H1 (cell line): ENCODE measurements at regions not wholly inside any gene's neighbourhood (a gene's known extent, or its start where the extent isn't known, plus 50 kb on each side); places are given as distances from the start of the nearest gene placed in this dataset.

Source experiments
- CTCF ChIA-PET: fragments of 300-600 bp; sonication (Branson Sonifier 250); formaldehyde crosslinking; loops from one replicate; lab custom pipeline; 2021; ENCODE audit not compliant: partially characterized antibody; lab: Charles Lee
- POLR2A ChIA-PET: fragments of 300-600 bp; sonication (Branson Sonifier 250); formaldehyde crosslinking; loops from one replicate; lab custom pipeline; 2021; ENCODE audit warnings: inconsistent platforms; ENCODE audit not compliant: partially characterized antibody; lab: Charles Lee
- DNase-seq, 2 experiments: peaks; one replicate each; pipeline versions ENCODE4 v3.0.0 to v3.0.0-alpha.2; 2010 to 2022; ENCODE audit warnings: low spot score in 2 of 2, low read depth in 1 of 2, mixed read lengths in 1 of 2
- FAIRE-seq: peaks from 2 replicates; lab custom pipeline; 2011; peaks lifted over from hg19 to GRCh38; lab: Jason Lieb, UNC
- H2AFZ ChIP-seq: 2 replicates; pipeline ENCODE4 v1.8.1; 2012; ENCODE audit warnings: low read length, inconsistent platforms
- H2AK5ac ChIP-seq: 2 replicates; pipeline ENCODE4 v1.6.1; 2013; ENCODE audit warnings: low read depth, low read length
- H2BK120ac ChIP-seq: replicated peaks from 2 replicates; pipeline ENCODE3; 2013; ENCODE audit warnings: low read depth, low read length, inconsistent platforms
- H2BK12ac ChIP-seq: 2 replicates; pipeline ENCODE4 v1.6.1; 2013; ENCODE audit warnings: low read depth, low read length
- H2BK15ac ChIP-seq: 2 replicates; pipeline ENCODE4 v1.6.1; 2013; ENCODE audit warnings: low read length
- H2BK20ac ChIP-seq: 2 replicates; pipeline ENCODE4 v1.6.1; 2013; ENCODE audit warnings: low read length
- H2BK5ac ChIP-seq: 2 replicates; pipeline ENCODE4 v1.6.1; 2013; ENCODE audit warnings: low read depth, low read length
- H3K14ac ChIP-seq: 2 replicates; pipeline ENCODE4 v1.6.1; 2013; ENCODE audit warnings: inconsistent platforms; ENCODE audit not compliant: insufficient read length
- H3K18ac ChIP-seq: 2 replicates; pipeline ENCODE4 v1.6.1; 2013; ENCODE audit warnings: low read length; ENCODE audit errors: extremely low read depth
- H3K23ac ChIP-seq: 2 replicates; pipeline ENCODE4 v1.6.1; 2013; ENCODE audit warnings: inconsistent platforms; ENCODE audit not compliant: insufficient read length
- H3K23me2 ChIP-seq: 2 replicates; pipeline ENCODE4 v1.6.1; 2013; ENCODE audit warnings: low read depth, low read length
- H3K27ac ChIP-seq: 2 replicates; pipeline ENCODE4 v1.6.1; 2011; ENCODE audit warnings: low read depth, low read length, inconsistent platforms
- H3K27me3 ChIP-seq, 4 experiments: replicated peaks in 1 of 4; 1 replicate in 1 of 4; 2 replicates in 3 of 4; pipeline versions ENCODE4 v1.6.1 to v1.8.1; 2011 to 2013; ENCODE audit warnings: low read length in 3 of 4, mild to moderate bottlenecking in 3 of 4, inconsistent platforms in 2 of 4, mixed read lengths in 2 of 4, moderate library complexity in 1 of 4; ENCODE audit not compliant: control insufficient read depth in 3 of 4, insufficient read depth in 3 of 4; ENCODE audit errors: extremely low read depth in 1 of 4
- H3K36me3 ChIP-seq, 4 experiments: 2 replicates each; pipeline versions ENCODE4 v1.6.1 to v1.8.1; 2011 to 2013; ENCODE audit warnings: mild to moderate bottlenecking in 4 of 4, low read length in 3 of 4, moderate library complexity in 2 of 4, control low read depth in 1 of 4, inconsistent platforms in 1 of 4; ENCODE audit not compliant: insufficient read depth in 4 of 4, control insufficient read depth in 2 of 4
- H3K4ac ChIP-seq: replicated peaks from 2 replicates; pipeline ENCODE3; 2013; ENCODE audit warnings: low read length, low read depth, mixed read lengths, inconsistent platforms; ENCODE audit not compliant: insufficient read length
- H3K4me1 ChIP-seq, 4 experiments: replicated peaks in 1 of 4; 1 replicate in 1 of 4; 2 replicates in 3 of 4; pipeline versions ENCODE4 v1.6.1 to v1.8.1; 2011 to 2013; ENCODE audit warnings: low read length in 3 of 4, inconsistent platforms in 2 of 4, mixed read lengths in 1 of 4; ENCODE audit not compliant: insufficient read depth in 4 of 4, control insufficient read depth in 3 of 4
- H3K4me2 ChIP-seq, 2 experiments: 2 replicates each; pipeline versions ENCODE4 v1.6.1 to v1.8.1; 2011 to 2013; ENCODE audit warnings: low read depth in 2 of 2, low read length in 2 of 2, control low read depth in 1 of 2, inconsistent platforms in 1 of 2, mild to moderate bottlenecking in 1 of 2; ENCODE audit not compliant: insufficient read depth in 1 of 2
- H3K4me3 ChIP-seq, 4 experiments: fragments of 200-600, 300-600 bp in 1 of 4; sonication (generic), shearing (Covaris generic), sonication (Bioruptor Twin) in 1 of 4; 2 replicates each; pipeline versions ENCODE4 v1.5.1 to v1.8.1; 2011 to 2016; ENCODE audit warnings: low read length in 4 of 4, low read depth in 3 of 4, control low read depth in 2 of 4, inconsistent platforms in 2 of 4, mild to moderate bottlenecking in 2 of 4, mixed read lengths in 1 of 4, moderate library complexity in 1 of 4; ENCODE audit not compliant: insufficient read depth in 2 of 4; ENCODE audit errors: extremely low read depth in 1 of 4
- H3K56ac ChIP-seq: replicated peaks from 2 replicates; pipeline ENCODE3; 2013; ENCODE audit warnings: low read depth, mild to moderate bottlenecking, mixed read lengths, low read length, inconsistent platforms; ENCODE audit not compliant: insufficient read length
- H3K79me1 ChIP-seq: 2 replicates; pipeline ENCODE4 v1.6.1; 2013; ENCODE audit warnings: low read depth, low read length, control low read depth
- H3K79me2 ChIP-seq, 2 experiments: 2 replicates each; pipeline versions ENCODE4 v1.6.1 to v1.8.1; 2012 to 2013; ENCODE audit warnings: low read length in 2 of 2, mild to moderate bottlenecking in 2 of 2, inconsistent platforms in 1 of 2; ENCODE audit not compliant: insufficient read depth in 2 of 2, control insufficient read depth in 1 of 2
- H3K9ac ChIP-seq, 4 experiments: replicated peaks in 1 of 4; 1 replicate in 1 of 4; 2 replicates in 3 of 4; pipeline versions ENCODE4 v1.6.1 to v1.8.1; 2011 to 2013; ENCODE audit warnings: low read depth in 3 of 4, low read length in 3 of 4, control low read depth in 2 of 4, mild to moderate bottlenecking in 2 of 4, moderate library complexity in 2 of 4, inconsistent platforms in 1 of 4; ENCODE audit errors: extremely low read depth in 1 of 4
- H3K9me3 ChIP-seq, 2 experiments: 2 replicates each; pipeline versions ENCODE4 v1.6.1 to v1.8.1; 2012 to 2013; ENCODE audit warnings: mild to moderate bottlenecking in 2 of 2, moderate library complexity in 2 of 2, control low read depth in 1 of 2, inconsistent platforms in 1 of 2, low read depth in 1 of 2, low read length in 1 of 2, mixed read lengths in 1 of 2; ENCODE audit not compliant: insufficient read depth in 2 of 2
- H4K20me1 ChIP-seq, 2 experiments: replicated peaks in 1 of 2; 2 replicates each; pipeline versions ENCODE3 to v1.8.1; 2011 to 2013; ENCODE audit warnings: inconsistent platforms in 2 of 2, low read length in 2 of 2, mild to moderate bottlenecking in 1 of 2; ENCODE audit not compliant: insufficient read depth in 2 of 2, control insufficient read depth in 1 of 2
- H4K5ac ChIP-seq: 2 replicates; pipeline ENCODE4 v1.6.1; 2013; ENCODE audit warnings: low read length, low read depth, mixed read lengths, inconsistent platforms; ENCODE audit not compliant: insufficient read length
- H4K8ac ChIP-seq: 2 replicates; pipeline ENCODE4 v1.8.0; 2013; ENCODE audit warnings: mild to moderate bottlenecking, moderate library complexity, low read length, inconsistent platforms; ENCODE audit not compliant: insufficient read depth; ENCODE audit errors: extremely low read depth
- H4K91ac ChIP-seq: replicated peaks from 2 replicates; pipeline ENCODE3; 2013; ENCODE audit warnings: low read length, mixed read lengths, inconsistent platforms; ENCODE audit not compliant: insufficient read length
- JUN ChIP-seq: IDR thresholded peaks from 2 replicates; pipeline ENCODE4 v1.6.1; 2011; ENCODE audit warnings: low read depth, mild to moderate bottlenecking, improper control_type of control experiment, low read length
- RAD21 ChIP-seq, 2 experiments: IDR thresholded peaks in 1 of 2; conservative IDR thresholded peaks in 1 of 2; 2 replicates each; pipeline ENCODE4 v1.6.1; 2011; ENCODE audit warnings: low read depth in 2 of 2, low read length in 2 of 2, improper control_type of control experiment in 1 of 2, inconsistent platforms in 1 of 2, mild to moderate bottlenecking in 1 of 2, moderate library complexity in 1 of 2
- WGBS, 2 experiments: shearing (Covaris generic) in 1 of 2; methylation state at CpG; one replicate each; pipeline versions ENCODE4 v1.1.6 to v1.1.7; 2013 to 2015; ENCODE audit warnings: low lambda C conversion rate in 2 of 2, mixed read lengths in 2 of 2, inconsistent platforms in 1 of 2, low coverage in 1 of 2, missing lambda C conversion rate in 1 of 2; ENCODE audit not compliant: insufficient replicate concordance in 2 of 2, insufficient coverage in 1 of 2, insufficient read length in 1 of 2; ENCODE audit errors: extremely low coverage in 1 of 2, missing lambda C conversion rate in 1 of 2; 5-methylcytosine and 5-hydroxymethylcytosine counted together
- TF ChIP-seq, protein P1 (sequence below), 3 experiments: IDR thresholded peaks; 1 replicate in 2 of 3; 2 replicates in 1 of 3; pipeline versions ENCODE4 v1.5.1 to v1.6.1; 2011; ENCODE audit warnings: low read length in 3 of 3, mild to moderate bottlenecking in 3 of 3, inconsistent platforms in 2 of 3, low read depth in 1 of 3, moderate library complexity in 1 of 3; ENCODE audit not compliant: insufficient read depth in 1 of 3; ENCODE audit errors: control extremely low read depth in 1 of 3

DNA sequence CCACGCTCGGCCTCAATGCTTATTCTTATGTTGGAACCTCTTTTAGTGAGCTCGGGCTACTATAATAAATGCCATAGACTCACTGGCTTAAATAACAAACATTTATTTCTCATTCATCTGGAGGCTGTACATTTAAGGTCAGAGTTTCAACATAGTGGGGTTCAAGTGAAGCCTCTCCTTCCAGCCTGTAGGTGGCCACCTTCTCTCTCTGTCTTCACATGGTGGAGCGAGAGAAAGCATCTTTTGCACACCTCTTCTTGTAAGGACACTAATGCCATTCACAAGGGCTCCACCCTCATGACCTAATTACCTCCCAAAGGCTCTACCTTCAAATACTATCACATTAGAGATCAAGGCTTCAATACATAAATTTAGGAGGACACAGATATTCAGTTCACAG is 520.3 kb upstream of the EPHA6 start:
- no peak overlapping the region for H3K23ac ChIP-seq
- H2BK5ac ChIP-seq: no peak overlapping the region
- no peak overlapping the region for H2BK12ac ChIP-seq
- H3K27me3 ChIP-seq: no peaks in the 10 kb centered on the region
- H3K4me1 ChIP-seq: no peaks in the 10 kb centered on the region
- H4K91ac ChIP-seq: no peak overlapping the region
- no peak overlapping the region for H2BK120ac ChIP-seq
- H3K14ac ChIP-seq: no peak overlapping the region
- no peak overlapping the region for H3K4me3 ChIP-seq
- DNase-seq (no peak), FAIRE-seq (no peak)
- no peak overlapping the region for H3K4me2 ChIP-seq
- H3K9me3 ChIP-seq: peaks cover 0 to under 1% of the 10 kb centered on the region in 2 experiments; a peak in 1 of 4 replicates
- H3K18ac ChIP-seq: no peak overlapping the region
- H3K79me1 ChIP-seq: no peaks in the 10 kb centered on the region
- H3K4ac ChIP-seq: no peak overlapping the region
- H2BK20ac ChIP-seq: no peak overlapping the region
- H2BK15ac ChIP-seq: no peak overlapping the region
- CTCF ChIA-PET: interaction anchor here (1.3 kb wide), 1 partner anchor 37 kb away, joined by 3 read pairs; no protein-coding TSS in a partner anchor
- POLR2A ChIA-PET: no interaction called here
- H3K23me2 ChIP-seq: no peaks in the 10 kb centered on the region
- no peak overlapping the region for H3K9ac ChIP-seq
- no peaks in the 10 kb centered on the region for H4K20me1 ChIP-seq
- H3K56ac ChIP-seq: no peak overlapping the region
- TF ChIP-seq, protein P1, sequence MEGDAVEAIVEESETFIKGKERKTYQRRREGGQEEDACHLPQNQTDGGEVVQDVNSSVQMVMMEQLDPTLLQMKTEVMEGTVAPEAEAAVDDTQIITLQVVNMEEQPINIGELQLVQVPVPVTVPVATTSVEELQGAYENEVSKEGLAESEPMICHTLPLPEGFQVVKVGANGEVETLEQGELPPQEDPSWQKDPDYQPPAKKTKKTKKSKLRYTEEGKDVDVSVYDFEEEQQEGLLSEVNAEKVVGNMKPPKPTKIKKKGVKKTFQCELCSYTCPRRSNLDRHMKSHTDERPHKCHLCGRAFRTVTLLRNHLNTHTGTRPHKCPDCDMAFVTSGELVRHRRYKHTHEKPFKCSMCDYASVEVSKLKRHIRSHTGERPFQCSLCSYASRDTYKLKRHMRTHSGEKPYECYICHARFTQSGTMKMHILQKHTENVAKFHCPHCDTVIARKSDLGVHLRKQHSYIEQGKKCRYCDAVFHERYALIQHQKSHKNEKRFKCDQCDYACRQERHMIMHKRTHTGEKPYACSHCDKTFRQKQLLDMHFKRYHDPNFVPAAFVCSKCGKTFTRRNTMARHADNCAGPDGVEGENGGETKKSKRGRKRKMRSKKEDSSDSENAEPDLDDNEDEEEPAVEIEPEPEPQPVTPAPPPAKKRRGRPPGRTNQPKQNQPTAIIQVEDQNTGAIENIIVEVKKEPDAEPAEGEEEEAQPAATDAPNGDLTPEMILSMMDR (IDR thresholded peaks at IDR 0.05; ENCODE audit: control extremely low read depth in 1 of 3, insufficient read depth in 1 of 3, low read depth in 1 of 3, low read length in 3 of 3): peak in 2 of 3 experiments; percentile 5 to 46; a peak in 2 of 4 replicates
- no peak for TF ChIP-seq JUN
- TF ChIP-seq RAD21 (IDR thresholded peaks at IDR 0.05 in 1 of 2, conservative IDR thresholded peaks at IDR 0.05 in 1 of 2; ENCODE audit: low read depth in 2 of 2, low read length in 2 of 2): peak; percentile 43 to 51
- H2AFZ ChIP-seq: no peak overlapping the region
- no peak overlapping the region for H4K8ac ChIP-seq
- H2AK5ac ChIP-seq: no peak overlapping the region
- no peak overlapping the region for H3K27ac ChIP-seq
- H3K79me2 ChIP-seq: no peaks in the 10 kb centered on the region
- H4K5ac ChIP-seq: no peak overlapping the region
- no peaks in the 10 kb centered on the region for H3K36me3 ChIP-seq
- 86% methylated on average over 4 of the region's 4 CpGs; no CpG with 5 or more reads in 1 of the 2 experiments for WGBS, 2 experiments
